ENCODE measurements at regions not wholly inside any gene's neighbourhood (a gene's known extent, or its start where the extent isn't known, plus 50 kb on each side); places are given as distances from the start of the nearest gene placed in this dataset.
"Not testable (repeated sequence)": the region's sequence is repeated elsewhere in the genome, so short reads cannot be mapped to it uniquely, and the experiment has no call there.

DNA sequence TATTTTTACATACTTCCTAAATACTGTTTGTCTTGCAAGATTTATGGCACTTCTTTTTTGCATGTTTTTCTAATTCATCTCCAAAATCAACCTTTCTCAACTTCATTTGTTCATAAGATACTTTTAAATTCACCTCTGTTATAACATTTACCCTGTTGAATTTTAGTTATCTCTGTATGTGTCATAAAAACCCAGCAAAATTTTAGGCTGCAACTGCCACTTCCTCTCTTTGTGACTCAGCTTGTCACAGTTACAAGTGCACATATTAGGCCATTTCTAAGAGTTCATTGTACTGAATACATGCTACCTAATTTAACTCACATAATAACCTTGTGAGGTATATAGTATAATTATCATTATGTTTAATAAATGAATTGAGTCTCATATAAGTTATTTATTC is 1023.0 kb upstream of the DEFB115 start:
- not testable (repeated sequence) for TF ChIP-seq ZNF384 (IDR thresholded peaks at IDR 0.05); FOXK2 (IDR thresholded peaks at IDR 0.05); BHLHE40 (IDR thresholded peaks at IDR 0.05; ENCODE audit: borderline replicate concordance); TARDBP (IDR thresholded peaks at IDR 0.05); L3MBTL2 (conservative IDR thresholded peaks at IDR 0.05); SP1 (IDR thresholded peaks at IDR 0.05); SUZ12 (IDR thresholded peaks at IDR 0.05); FOXM1 (IDR thresholded peaks at IDR 0.05; ENCODE audit: borderline replicate concordance); ELF4 (IDR thresholded peaks at IDR 0.05); FOXA1 (IDR thresholded peaks at IDR 0.05)
- TF ChIP-seq, protein P1, sequence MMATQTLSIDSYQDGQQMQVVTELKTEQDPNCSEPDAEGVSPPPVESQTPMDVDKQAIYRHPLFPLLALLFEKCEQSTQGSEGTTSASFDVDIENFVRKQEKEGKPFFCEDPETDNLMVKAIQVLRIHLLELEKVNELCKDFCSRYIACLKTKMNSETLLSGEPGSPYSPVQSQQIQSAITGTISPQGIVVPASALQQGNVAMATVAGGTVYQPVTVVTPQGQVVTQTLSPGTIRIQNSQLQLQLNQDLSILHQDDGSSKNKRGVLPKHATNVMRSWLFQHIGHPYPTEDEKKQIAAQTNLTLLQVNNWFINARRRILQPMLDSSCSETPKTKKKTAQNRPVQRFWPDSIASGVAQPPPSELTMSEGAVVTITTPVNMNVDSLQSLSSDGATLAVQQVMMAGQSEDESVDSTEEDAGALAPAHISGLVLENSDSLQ (IDR thresholded peaks at IDR 0.05), result not testable (repeated sequence)
